NCI-H2081 treated with DMSO at 0.1 percent for 48 hours (cell line): ENCODE measurements at regions not wholly inside any gene's neighbourhood (a gene's known extent, or its start where the extent isn't known, plus 50 kb on each side); places are given as distances from the start of the nearest gene placed in this dataset.

Experiments used
- DNase-seq: peaks from one replicate; lab custom pipeline; 2025; lab: John Stamatoyannopoulos, UW

- peak; percentile 89 for DNase-seq
Measured at GRCh38 chr12:95607642-95608041, 56.4 kb upstream of the USP44 start.

- no peak for DNase-seq
Measured at GRCh38 chr12:95605875-95606274, 54.6 kb upstream of the USP44 start.

GRCh38 chr12:95605087-95605486 is 53.8 kb upstream of the USP44 start:
- DNase-seq, result no peak

- no peak for DNase-seq
Measured at GRCh38 chr12:95603351-95604145, 52.3 kb upstream of the USP44 start.

GRCh38 chr12:95601091-95601961 is 50.0 kb upstream of the USP44 start:
- DNase-seq, result no peak
